NCI-H460 (cell line): ENCODE measurements at regions not wholly inside any gene's neighbourhood (a gene's known extent, or its start where the extent isn't known, plus 50 kb on each side); places are given as distances from the start of the nearest gene placed in this dataset.

Experiments used
- DNase-seq: peaks from one replicate; pipeline ENCODE4 v3.0.0-alpha.2; 2016; ENCODE audit warnings: low read depth; ENCODE audit errors: extremely low read depth

GRCh38 chr2:22893761-22894517 is 491.0 kb upstream of the KLHL29 start:
- DNase-seq, result no peak

GRCh38 chr2:22894761-22895160 is 490.2 kb upstream of the KLHL29 start:
- DNase-seq, result no peak

GRCh38 chr2:22897428-22897827 is 487.6 kb upstream of the KLHL29 start:
- no peak for DNase-seq

DNA sequence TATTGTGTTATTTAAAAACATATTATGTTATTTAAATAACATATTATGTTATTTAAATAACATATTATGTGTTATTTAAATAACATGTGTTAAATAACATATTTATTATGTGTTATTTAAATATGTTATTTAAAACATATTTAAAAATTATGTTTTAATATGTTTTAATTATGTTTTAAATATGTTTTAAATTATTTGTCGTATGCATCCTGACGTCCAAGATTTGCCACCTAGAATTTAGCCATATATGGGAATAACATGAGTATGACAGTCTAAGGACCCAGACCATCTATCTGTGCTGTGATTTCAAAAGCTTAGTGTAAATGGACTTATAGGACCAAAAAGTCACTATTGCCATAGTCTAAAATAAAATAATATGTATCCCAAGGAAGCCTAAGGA is 484.3 kb upstream of the KLHL29 start:
- no peak for DNase-seq

GRCh38 chr2:22901471-22902179 is 483.4 kb upstream of the KLHL29 start:
- no peak for DNase-seq

- DNase-seq, result no peak
Observed at GRCh38 chr2:22902180-22902550, 482.8 kb upstream of the KLHL29 start.

DNA sequence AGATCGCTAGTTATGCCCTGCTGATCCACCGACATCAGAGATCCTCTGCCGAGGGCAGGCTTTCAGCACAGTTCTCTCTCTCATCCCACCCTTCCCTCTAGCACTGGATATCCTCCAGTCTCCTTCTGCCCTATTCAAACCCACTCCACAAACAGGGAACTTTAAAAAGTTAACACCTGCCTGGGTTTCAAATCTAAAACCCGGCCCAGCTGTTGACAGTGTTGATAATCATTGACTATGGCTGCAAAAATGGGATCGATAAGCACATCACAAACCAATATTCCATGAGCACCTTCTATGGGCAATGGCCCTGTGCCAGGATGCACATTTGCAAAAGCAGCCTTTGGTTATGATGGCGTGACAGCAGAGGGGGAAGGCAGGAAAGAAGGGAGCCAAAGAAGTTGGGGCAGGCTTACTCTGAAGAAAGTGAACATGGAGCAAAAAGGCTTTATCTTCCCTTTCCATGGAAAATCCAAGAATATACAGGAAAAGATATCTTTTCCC is 482.3 kb upstream of the KLHL29 start:
- DNase-seq, result no peak

- DNase-seq, result no peak
Observed at GRCh38 chr2:22903616-22904015, 481.4 kb upstream of the KLHL29 start.

DNA sequence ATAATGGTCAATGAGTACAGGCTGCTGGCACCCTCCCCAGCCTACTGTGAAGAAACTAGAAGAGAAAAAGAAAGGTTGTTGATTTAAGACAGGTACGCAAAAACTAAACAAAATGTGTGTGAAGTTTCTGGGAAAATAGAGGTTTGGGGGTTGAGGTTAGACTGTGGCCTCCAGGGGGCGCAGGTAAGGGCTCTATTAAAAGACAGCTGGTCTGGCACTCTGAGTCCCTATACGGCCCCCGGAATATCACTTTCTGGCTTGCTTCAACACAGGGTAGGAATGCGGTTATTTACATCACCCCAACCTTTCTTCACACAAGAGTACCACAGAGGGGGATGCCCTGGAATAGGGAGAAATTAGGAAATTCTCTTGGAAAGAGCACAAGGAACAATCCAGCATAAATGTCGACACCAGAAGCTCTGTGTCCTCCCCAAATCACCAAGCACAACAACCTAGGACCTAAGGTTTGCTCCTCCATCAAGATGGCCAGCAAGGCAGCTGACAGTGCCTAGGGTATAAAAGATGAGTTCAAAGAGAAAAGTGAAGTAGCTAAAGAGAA is 480.8 kb upstream of the KLHL29 start:
- DNase-seq, result peak; percentile 4

GRCh38 chr2:22907330-22907729 is 477.6 kb upstream of the KLHL29 start:
- no peak for DNase-seq

GRCh38 chr2:22912398-22912797 is 472.6 kb upstream of the KLHL29 start:
- no peak for DNase-seq

- DNase-seq, result no peak
Observed at GRCh38 chr2:22929998-22930397, 455.0 kb upstream of the KLHL29 start.

DNA sequence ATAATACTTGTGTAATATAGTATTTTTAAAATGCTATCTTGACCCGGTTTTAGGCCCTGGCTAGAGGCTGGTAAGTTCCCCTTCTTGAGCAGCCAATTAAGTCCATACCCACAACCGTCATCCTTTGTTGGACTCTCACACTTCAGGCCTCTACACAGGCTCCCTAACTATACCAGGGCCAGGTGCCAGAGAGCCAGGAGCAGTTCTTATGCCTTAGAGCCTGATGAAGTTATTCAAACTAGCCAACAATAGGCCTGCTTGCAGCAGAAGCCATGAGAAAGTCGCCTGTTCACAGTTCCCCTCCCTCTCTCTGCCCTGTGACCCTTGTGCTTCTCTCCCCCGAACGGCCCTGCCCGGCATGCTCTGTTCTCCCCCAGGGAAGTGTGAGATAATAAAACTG is 454.2 kb upstream of the KLHL29 start:
- DNase-seq, result no peak

DNA sequence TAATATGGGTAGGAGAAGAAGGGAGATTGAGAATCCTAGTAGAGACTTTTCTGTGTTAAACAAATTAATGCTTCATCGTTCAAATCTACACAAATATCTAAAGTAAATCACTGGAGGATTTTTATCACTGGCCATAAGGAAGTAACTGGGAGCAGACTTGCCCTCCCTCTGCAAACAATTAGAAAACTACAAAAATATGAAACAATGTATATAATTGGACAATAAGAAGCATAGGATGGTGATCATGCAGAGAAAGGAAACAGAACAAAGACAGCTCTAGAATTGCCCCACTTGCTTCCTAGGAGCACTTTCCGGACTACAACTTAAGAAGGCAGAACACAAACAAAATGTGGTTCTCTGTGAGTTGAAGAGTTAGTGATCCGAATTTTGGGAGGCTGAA is 452.7 kb upstream of the KLHL29 start:
- DNase-seq, result no peak

DNA sequence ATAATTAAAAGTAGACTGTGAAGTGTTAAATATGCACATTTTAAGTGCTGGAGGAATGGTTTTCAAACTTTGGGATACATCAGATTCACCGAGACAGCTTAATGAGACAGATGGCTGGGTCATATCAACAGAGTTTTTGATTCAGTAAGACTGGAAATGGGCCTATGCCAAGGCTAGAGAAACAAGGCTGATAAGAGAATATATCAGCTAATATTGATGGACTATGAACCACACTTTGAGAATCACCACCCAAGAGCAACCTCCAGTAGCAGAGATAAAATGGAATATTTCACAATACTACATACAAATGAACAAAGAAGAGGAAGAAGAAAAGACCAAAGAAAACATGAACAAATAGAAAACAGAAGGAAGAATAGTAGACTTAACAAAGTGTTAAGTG is 450.2 kb upstream of the KLHL29 start:
- DNase-seq, result no peak

DNA sequence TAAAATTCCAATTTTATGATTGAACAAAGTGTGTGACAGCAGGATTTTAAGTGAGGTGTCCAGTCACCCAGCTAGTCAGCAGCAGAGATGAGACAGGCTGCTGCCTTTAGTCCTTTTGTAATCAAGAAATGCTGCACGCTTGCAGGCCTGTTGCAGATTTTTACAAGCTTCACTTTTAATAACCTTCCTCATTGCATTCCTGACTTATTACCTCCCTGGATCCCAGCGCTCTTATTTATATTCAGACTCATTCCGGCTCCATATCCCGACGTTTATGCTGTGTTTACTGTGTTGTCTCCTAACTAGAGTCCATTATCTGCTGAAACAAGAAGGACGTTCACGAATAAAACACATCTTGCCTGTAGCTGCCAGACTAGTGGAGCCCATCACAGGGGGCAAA is 442.5 kb upstream of the KLHL29 start:
- DNase-seq, result no peak

DNA sequence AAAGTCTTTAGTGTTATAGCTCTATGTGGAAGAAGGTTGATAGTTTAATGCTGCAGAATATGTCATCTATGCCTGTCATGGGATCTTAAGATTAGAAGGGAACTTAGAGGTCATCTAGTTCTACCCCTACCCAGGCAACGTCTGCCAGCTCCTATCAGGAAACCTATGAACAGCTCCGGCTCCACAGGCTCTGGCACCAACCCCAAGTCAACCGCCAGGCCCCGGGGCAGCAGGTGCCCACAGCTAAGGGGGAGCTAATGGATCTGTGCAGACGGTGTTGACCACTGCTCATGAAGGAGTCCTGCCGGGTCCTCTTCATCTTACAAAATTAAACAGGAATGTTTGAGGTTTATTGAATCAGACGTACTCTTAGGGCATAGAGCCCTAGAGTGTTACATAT is 440.8 kb upstream of the KLHL29 start:
- DNase-seq, result no peak

DNA sequence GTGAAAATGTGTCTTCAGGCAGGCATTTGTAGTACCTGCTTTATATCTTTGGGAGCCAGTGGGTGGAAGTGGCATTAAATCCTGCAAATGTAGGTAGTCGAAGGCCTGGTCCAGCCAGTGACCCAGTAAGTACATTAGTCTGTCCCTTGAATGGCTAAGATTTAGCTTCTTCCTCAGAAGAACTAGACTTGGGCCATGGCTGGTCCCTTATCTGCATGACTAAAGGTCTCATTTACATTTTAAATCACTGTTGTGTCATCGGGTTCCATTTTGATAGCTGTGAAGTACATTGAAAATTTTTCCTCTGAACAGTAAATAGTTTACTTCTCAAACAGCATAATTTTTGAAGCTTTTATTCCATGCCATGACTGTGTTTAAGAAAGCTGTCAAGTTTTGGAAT is 438.4 kb upstream of the KLHL29 start:
- no peak for DNase-seq

- DNase-seq, result no peak
Observed at GRCh38 chr2:22947741-22948140, 437.2 kb upstream of the KLHL29 start.

- no peak for DNase-seq
Observed at GRCh38 chr2:22950431-22950830, 434.5 kb upstream of the KLHL29 start.

GRCh38 chr2:22952656-22953225 is 432.2 kb upstream of the KLHL29 start:
- no peak for DNase-seq

GRCh38 chr2:22957446-22957845 is 427.5 kb upstream of the KLHL29 start:
- DNase-seq, result no peak
